ENCODE measurements at regions not wholly inside any gene's neighbourhood (a gene's known extent, or its start where the extent isn't known, plus 50 kb on each side); places are given as distances from the start of the nearest gene placed in this dataset.
A peak's percentile ranks its signal among the peaks of the same experiment; 100 is the strongest.
"Not testable (repeated sequence)": the region's sequence is repeated elsewhere in the genome, so short reads cannot be mapped to it uniquely, and the experiment has no call there.

GRCh38 chr3:82382831-82383230, 621.4 kb upstream of the GBE1 start:
- no peak for DNase-seq

- no peak for DNase-seq
Measured at GRCh38 chr3:82378392-82378791, 616.9 kb upstream of the GBE1 start.

DNA sequence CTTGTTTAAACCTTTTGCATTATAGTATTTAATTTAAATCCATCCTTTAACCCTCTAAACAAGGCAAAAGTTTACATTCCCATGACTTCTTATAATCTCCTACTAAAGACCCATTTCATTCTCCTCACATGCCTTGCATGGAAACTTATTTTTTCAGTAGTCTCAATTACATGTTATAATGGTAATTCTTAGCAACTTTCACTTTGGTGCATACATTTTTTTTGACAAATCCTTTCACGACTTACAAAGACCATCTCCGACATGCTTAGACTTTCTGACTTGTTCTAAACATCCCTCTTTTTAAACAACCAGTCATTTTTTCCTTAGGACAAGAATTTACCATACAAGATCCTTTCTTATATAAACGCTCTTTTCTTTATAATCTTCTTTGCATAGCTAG, 615.4 kb upstream of the GBE1 start:
- DNase-seq = no peak

- not testable (repeated sequence) for DNase-seq
Measured at GRCh38 chr3:82373833-82374232, 612.4 kb upstream of the GBE1 start.

- no peak for DNase-seq
Measured at GRCh38 chr3:82364827-82365226, 603.4 kb upstream of the GBE1 start.

GRCh38 chr3:82363131-82363530, 601.7 kb upstream of the GBE1 start:
- DNase-seq = no peak

GRCh38 chr3:82355228-82355627, 593.8 kb upstream of the GBE1 start:
- no peak for DNase-seq

DNA sequence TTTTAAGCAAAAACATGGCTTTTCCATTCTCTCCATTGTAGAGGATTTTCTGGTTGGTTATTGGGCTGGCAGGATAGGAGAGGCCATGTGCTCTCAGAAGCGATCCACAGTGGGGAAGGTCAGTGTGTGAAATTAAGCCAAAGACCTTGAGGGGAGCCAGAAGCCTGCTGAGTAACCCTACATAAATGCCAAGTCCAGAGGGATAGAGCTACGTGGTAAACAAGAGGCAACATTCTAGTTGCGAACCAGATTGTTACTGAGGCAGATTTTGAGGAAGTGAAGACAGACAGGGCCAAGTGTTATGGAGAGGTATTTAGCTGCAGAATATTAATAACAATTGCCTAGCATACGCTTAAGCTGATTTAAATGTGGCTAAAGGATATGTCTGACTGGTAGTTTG, 592.8 kb upstream of the GBE1 start:
- no peak for DNase-seq

DNA sequence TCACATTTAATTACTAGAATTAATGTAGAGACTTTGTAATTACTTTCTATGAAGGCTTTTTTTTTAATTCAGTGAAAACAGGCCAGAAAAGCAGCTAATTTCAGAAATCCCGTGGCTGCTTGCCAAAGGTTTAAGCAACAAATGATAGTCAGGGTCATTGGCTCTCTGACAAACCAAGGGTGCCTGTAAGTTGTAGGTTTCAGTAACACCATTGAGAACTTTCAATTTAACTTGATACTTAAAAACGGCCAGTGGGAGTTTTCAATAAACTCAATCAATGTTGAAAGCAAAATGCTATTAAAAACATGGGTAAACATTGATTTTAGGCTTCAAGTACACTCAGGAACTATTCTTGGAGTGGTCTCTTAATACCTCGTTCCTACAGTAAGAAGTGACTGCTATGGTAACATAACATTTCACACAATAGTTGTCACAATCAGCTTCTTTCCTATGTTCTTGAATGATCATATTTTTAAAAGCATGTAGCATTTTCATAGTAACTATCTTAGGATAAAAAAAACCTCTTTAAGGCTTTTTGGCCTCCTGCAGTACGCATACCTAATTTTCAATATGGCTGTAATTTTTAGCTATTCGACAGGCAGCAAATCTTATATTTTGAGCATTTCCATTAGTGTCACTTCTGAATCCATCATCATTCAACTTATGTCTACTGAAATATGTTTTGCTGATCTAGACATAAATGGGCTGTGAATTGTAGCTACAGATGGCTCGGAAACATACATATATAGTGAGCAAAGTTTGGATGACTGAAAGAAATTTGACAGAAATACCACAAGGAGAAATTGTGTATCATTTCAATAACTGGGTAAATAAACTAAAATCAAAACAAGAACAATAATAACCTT, 592.1 kb upstream of the GBE1 start:
- DNase-seq = no peak

DNA sequence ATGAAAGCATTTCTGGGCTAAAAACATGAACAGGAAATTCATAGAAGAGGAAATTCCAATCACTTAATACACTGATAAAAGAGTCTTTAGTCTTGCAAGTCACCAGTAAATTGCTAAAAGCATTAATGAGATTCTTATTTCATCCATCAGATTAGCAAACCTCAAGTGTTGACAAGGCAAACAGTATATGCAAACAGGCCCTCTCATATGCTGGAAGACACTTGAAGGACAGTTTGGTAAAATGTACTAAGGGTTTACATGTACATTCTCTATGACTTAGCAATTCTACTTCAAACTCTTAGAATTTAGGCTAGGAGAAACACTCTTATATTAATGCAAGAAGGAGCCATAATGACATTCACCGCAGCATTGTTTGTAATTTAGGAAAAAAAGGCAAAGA, 586.1 kb upstream of the GBE1 start:
- no peak for DNase-seq

DNA sequence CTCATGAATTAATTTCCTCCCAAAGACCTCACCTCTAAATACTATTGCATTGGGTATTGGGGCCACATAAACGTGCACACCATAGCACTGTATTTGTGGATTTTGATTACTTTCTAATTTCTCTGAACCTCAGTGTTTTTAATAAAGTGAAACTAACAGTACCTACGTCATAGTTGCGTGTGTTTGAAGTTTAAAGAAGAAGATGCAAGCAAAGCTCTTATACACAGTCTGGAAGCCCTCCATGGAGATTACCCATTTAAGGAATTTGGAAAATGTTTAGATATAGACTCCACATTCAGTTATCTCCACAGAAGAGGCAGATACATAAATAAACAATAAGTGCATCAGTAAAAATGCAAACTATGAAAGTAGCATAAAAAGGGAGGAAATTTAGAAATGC, 581.1 kb upstream of the GBE1 start:
- no peak for DNase-seq

DNA sequence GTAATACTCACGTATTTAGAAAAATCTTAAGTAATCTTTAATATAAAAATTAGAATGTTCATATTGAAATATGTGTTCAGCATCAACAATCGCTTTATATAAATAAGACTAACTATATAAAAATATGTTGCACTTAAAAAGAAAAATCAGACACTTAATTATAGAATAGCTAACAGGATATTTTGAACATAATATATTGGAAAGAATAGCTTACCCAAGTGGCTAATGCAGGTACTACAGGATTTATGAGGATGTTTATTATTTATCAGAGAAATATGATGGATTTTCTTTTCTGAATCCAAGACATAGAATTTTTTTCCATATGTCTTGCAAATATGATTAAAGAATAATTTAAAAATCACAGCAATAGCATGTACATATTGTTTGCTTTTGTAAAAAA, 567.9 kb upstream of the GBE1 start:
- DNase-seq = peak; percentile 6

DNA sequence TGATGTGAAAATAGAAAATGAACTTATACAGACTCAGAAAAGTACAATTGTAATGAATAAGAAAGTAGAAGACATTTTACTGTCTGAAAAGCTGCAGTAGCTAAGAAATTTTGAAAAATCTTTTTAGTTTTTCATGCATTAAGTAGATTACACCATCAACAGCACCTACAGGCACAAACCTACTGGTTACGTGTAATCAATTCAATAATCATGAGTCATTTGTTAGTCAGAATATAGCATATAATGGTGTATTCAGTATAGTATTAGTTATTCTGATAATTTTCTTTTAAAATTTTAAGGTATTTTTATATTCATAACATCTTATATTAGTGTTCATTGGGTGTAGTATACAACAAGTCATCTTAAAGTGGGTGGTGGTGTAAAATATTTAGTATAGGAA, 550.5 kb upstream of the GBE1 start:
- DNase-seq = no peak

- DNase-seq = no peak
Measured at GRCh38 chr3:82308755-82309154, 547.3 kb upstream of the GBE1 start.

DNA sequence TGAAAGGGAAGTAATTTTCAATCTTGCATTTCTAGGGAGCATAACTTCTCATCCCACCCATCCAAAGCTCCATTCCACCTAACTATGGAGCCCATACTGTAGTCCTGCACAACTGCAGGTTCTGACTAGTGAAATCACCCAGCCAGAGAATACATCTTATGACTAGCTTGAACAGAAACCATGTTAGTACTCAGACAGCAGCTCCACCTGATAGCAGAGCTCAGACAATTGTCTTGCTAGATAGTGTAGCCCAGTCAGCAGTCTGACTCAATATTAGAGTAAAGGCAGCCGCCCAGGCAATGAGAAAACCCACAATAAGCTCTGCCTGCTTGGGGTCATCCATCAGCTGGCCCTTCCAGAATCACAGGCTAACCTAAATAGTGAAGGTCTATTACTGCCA, 544.7 kb upstream of the GBE1 start:
- no peak for DNase-seq

DNA sequence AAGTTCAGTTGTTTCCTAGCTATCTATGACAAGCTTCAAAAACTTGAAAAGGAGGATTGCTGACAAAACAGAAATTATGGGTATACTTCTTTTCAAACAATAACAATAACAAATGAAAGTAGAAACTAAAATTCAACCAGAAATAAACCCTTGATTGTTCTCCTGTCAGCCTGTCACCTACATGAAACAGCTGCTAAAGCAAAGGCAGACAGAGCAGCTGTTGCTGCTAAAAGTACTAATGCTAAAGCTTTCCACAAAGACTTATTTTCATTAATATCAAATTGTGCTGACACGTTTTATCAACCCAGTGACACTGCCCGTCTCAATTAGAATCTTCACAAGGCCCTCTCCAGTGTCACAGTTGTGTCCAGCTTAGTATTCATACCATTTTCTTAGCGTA, 533.2 kb upstream of the GBE1 start:
- DNase-seq = no peak

DNA sequence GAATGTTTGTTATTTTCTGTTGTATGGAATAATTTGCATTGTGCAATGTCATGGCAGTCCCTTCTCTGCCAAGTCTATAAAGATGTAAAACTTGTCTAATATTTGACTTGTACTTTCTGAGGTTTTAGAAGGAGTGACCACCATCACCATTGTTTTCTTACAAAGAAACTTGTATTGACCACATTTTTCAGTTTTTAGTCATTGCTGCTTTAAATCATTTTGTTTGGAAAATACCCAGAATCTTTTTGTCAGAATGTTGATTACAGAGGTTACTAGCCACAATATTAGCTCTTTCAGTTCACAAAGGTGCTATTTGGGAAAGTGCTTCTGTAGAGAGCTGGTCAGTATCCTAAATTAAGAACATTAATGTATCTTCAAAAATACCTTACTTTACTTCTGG, 532.4 kb upstream of the GBE1 start:
- no peak for DNase-seq

DNA sequence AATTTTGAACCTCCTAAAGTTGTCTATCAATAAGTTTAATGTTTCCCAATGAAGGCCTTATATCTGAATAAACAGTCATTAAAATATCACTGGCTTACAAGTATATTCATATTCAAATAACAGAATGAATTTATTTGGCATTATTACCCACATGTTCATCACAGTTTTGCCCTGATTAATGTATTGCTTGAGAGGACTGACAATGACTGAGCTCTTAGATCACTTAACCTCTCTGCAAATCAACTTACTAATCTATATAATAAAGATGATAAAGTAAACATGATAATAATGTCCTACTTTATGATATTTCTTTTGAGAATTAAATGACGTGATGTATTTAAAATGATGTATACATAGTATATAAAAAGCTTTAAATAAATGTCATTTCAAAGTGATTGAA, 532.0 kb upstream of the GBE1 start:
- DNase-seq = no peak

DNA sequence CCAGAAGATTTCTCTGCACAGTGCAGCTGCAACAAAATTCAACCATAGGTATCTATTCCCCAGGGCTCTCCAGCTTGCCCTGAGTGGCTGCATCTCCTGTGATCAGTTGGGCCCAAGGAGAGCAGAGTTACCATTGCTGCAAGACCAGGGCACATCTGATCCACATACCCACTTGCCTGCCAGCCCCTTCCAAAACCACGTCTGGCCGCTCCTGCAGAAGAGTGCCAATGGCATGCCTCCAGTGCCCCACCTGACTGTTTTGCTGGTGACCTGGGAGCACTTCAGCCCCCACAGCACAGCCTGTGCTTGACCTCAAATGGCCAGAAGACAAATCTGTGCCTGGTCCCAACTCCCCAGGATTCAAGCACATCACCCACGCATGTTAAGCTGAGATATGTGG, 526.1 kb upstream of the GBE1 start:
- DNase-seq = no peak

DNA sequence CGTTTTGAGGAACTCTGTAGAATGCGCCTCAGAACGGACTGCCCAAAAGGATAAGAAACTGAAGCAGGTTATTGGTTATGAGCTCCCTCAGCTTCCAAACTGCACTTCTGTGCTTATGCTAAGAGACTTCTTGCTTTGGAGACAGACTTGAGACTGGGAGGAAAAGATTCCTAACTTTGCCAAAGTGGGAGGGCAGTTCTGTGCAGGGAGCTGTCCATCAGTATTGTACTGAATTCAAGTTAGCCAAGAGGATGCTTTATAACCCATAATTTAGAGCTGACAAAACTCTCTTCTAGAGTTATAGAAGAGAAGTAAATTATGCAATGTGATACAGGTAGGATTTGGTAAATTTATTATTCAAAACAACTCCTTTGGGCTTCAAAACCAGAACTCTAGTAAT, 519.8 kb upstream of the GBE1 start:
- DNase-seq = no peak

- no peak for DNase-seq
Measured at GRCh38 chr3:82276992-82277391, 515.5 kb upstream of the GBE1 start.

DNA sequence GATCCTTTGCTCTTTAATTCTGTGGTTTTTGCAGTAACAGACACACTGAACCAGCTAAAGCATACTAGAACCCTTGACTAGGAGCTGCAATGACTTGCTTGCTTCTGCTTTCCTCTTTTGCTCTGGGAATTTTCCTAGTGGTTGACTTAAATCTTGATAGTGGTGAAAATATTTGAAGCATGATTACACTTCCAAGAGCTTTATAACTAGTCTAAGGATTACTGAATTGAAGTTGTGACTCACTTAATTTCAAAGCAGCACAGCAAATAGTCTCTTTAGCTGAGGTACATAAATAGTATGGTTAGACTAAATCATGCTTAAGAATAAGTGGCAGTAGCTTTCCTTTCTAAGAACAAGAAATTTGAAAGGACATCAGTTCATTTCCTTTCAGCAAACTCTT, 513.5 kb upstream of the GBE1 start:
- no peak for DNase-seq

DNA sequence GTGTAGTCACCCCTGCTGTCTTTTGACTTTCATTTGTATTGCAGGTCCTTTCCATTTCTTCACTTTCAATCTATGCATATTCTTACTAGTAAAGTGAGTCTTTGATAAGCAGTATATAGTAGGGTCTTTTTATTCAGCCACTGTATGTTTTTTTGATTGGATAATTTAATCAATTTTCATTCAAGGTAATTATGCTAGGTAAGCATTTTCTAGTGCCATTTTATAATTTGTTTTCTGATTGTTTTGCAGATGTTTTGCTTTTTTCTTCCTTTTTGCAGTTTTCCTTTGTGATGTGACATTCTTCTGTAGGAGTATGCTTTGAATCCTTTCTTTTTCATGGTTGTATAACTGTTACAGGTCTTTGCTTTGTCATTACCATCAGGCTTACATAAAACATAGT, 504.3 kb upstream of the GBE1 start:
- no peak for DNase-seq

DNA sequence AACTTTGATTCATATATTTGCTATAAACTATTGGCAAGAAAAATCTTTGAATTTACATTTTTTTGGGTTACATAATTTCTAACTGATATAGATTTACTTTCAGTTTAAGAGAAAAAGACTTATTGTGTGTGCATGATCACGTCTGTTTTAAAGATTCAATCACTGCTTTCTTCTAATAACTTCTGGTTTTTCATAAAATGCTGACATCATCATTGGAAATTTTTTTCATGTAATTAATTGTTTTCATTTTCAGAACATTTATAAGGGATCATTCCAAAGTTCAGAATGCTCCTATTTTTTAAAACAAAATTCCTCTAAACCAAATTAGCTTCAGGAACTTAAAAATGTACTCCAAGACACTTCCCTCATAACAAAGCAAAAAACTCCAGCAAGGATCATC, 500.7 kb upstream of the GBE1 start:
- DNase-seq = no peak

- no peak for DNase-seq
Measured at GRCh38 chr3:82261637-82262036, 500.2 kb upstream of the GBE1 start.

Measured in DMS 273 treated with DMSO at 0.1 percent for 48 hours (cell line).